GM19438 (cell line): ENCODE measurements at regions not wholly inside any gene's neighbourhood (a gene's known extent, or its start where the extent isn't known, plus 50 kb on each side); places are given as distances from the start of the nearest gene placed in this dataset.
"Not testable (repeated sequence)": the region's sequence is repeated elsewhere in the genome, so short reads cannot be mapped to it uniquely, and the experiment has no call there.

Source experiments
- ATAC-seq: cut with Tn5 transposase; IDR thresholded peaks from one replicate; pipeline ENCODE4 v1.9.1; 2021; ENCODE audit warnings: low read depth; ENCODE audit not compliant: unreplicated experiment

- no peak for ATAC-seq
Measured at GRCh38 chr2:117336496-117336895, 478.0 kb upstream of the DDX18 start.

- ATAC-seq: not testable (repeated sequence)
Measured at GRCh38 chr2:117337981-117338380, 476.5 kb upstream of the DDX18 start.

- ATAC-seq: no peak
Measured at GRCh38 chr2:117339980-117340379, 474.5 kb upstream of the DDX18 start.

- ATAC-seq: no peak
Measured at GRCh38 chr2:117341690-117342089, 472.8 kb upstream of the DDX18 start.

GRCh38 chr2:117342415-117342814, 472.1 kb upstream of the DDX18 start:
- no peak for ATAC-seq

GRCh38 chr2:117349687-117350086, 464.8 kb upstream of the DDX18 start:
- no peak for ATAC-seq

GRCh38 chr2:117351396-117351795, 463.1 kb upstream of the DDX18 start:
- no peak for ATAC-seq

- no peak for ATAC-seq
Measured at GRCh38 chr2:117359266-117359914, 455.1 kb upstream of the DDX18 start.

- ATAC-seq: no peak
Measured at GRCh38 chr2:117360586-117360985, 453.9 kb upstream of the DDX18 start.

GRCh38 chr2:117378653-117379052, 435.8 kb upstream of the DDX18 start:
- peak; percentile 97 for ATAC-seq

GRCh38 chr2:117379928-117380327, 434.6 kb upstream of the DDX18 start:
- no peak for ATAC-seq

GRCh38 chr2:117383997-117384396, 430.5 kb upstream of the DDX18 start:
- not testable (repeated sequence) for ATAC-seq

- ATAC-seq: no peak
Measured at GRCh38 chr2:117396161-117396560, 418.3 kb upstream of the DDX18 start.

- ATAC-seq: no peak
Measured at GRCh38 chr2:117401582-117401981, 412.9 kb upstream of the DDX18 start.

- no peak for ATAC-seq
Measured at GRCh38 chr2:117406443-117406842, 408.0 kb upstream of the DDX18 start.

- ATAC-seq: no peak
Measured at GRCh38 chr2:117407746-117408145, 406.7 kb upstream of the DDX18 start.

GRCh38 chr2:117409443-117409842, 405.0 kb upstream of the DDX18 start:
- ATAC-seq: no peak

GRCh38 chr2:117411983-117412382, 402.5 kb upstream of the DDX18 start:
- no peak for ATAC-seq

- no peak for ATAC-seq
Measured at GRCh38 chr2:117432746-117433145, 381.7 kb upstream of the DDX18 start.

- no peak for ATAC-seq
Measured at GRCh38 chr2:117436697-117437096, 377.8 kb upstream of the DDX18 start.

- ATAC-seq: no peak
Measured at GRCh38 chr2:117470311-117471095, 344.0 kb upstream of the DDX18 start.

- ATAC-seq: no peak
Measured at GRCh38 chr2:117481608-117482007, 332.9 kb upstream of the DDX18 start.
